ENCODE measurements at regions not wholly inside any gene's neighbourhood (a gene's known extent, or its start where the extent isn't known, plus 50 kb on each side); places are given as distances from the start of the nearest gene placed in this dataset.
"Not testable (repeated sequence)": the region's sequence is repeated elsewhere in the genome, so short reads cannot be mapped to it uniquely, and the experiment has no call there.

GRCh38 chr5:3155717-3156116 is 404.2 kb upstream of the IRX2 start:
- H3K4me1 Mint-ChIP-seq (ENCODE audit: low read depth): no peaks in the 10 kb centered on the region
- no peak overlapping the region for H3K27ac Mint-ChIP-seq
- peaks cover 30% of the 10 kb centered on the region for H3K27me3 Mint-ChIP-seq
- H3K9me3 Mint-ChIP-seq (ENCODE audit: low read depth): no peaks in the 10 kb centered on the region
- H3K4me3 Mint-ChIP-seq (ENCODE audit: low read depth): no peak overlapping the region
- no peaks in the 10 kb centered on the region for H3K36me3 Mint-ChIP-seq (ENCODE audit: insufficient read depth)
- no peak for DNase-seq (ENCODE audit: low spot score, unreplicated experiment)
- no peak for TF ChIP-seq CTCF (IDR thresholded peaks at IDR 0.05; ENCODE audit: unreplicated experiment)

GRCh38 chr5:3155046-3155445 is 403.6 kb upstream of the IRX2 start:
- Mint-ChIP-seq H3K36me3 (ENCODE audit: insufficient read depth) (no peaks in the 10 kb centered on the region), H3K27ac (no peak overlapping the region), H3K4me3 (ENCODE audit: low read depth) (no peak overlapping the region), H3K9me3 (ENCODE audit: low read depth) (no peaks in the 10 kb centered on the region), H3K27me3 (peaks cover 33% of the 10 kb centered on the region), H3K4me1 (ENCODE audit: low read depth) (no peaks in the 10 kb centered on the region)
- no peak for TF ChIP-seq CTCF (IDR thresholded peaks at IDR 0.05; ENCODE audit: unreplicated experiment)
- DNase-seq (ENCODE audit: low spot score, unreplicated experiment): no peak

GRCh38 chr5:3153906-3154305 is 402.4 kb upstream of the IRX2 start:
- TF ChIP-seq CTCF (IDR thresholded peaks at IDR 0.05; ENCODE audit: unreplicated experiment): no peak
- Mint-ChIP-seq H3K27ac (no peak overlapping the region), H3K36me3 (ENCODE audit: insufficient read depth) (no peaks in the 10 kb centered on the region), H3K4me1 (ENCODE audit: low read depth) (no peaks in the 10 kb centered on the region), H3K27me3 (peaks cover 36% of the 10 kb centered on the region), H3K4me3 (ENCODE audit: low read depth) (no peak overlapping the region), H3K9me3 (ENCODE audit: low read depth) (no peaks in the 10 kb centered on the region)
- no peak for DNase-seq (ENCODE audit: low spot score, unreplicated experiment)

- Mint-ChIP-seq H3K9me3 (ENCODE audit: low read depth) (no peaks in the 10 kb centered on the region), H3K36me3 (ENCODE audit: insufficient read depth) (no peaks in the 10 kb centered on the region), H3K27me3 (peaks cover 36% of the 10 kb centered on the region), H3K27ac (no peak overlapping the region), H3K4me1 (ENCODE audit: low read depth) (no peaks in the 10 kb centered on the region), H3K4me3 (ENCODE audit: low read depth) (no peak overlapping the region)
- no peak for DNase-seq (ENCODE audit: low spot score, unreplicated experiment)
- TF ChIP-seq CTCF (IDR thresholded peaks at IDR 0.05; ENCODE audit: unreplicated experiment): no peak
These were observed 401.9 kb upstream of the IRX2 start for GRCh38 chr5:3153226-3153858.

GRCh38 chr5:3149899-3150298 is 398.4 kb upstream of the IRX2 start:
- H3K27ac Mint-ChIP-seq: no peak overlapping the region

GRCh38 chr5:3147405-3147804 is 395.9 kb upstream of the IRX2 start:
- not testable (repeated sequence) for H3K27ac Mint-ChIP-seq; H3K4me3 Mint-ChIP-seq (ENCODE audit: low read depth); H3K4me1 Mint-ChIP-seq (ENCODE audit: low read depth); DNase-seq (ENCODE audit: low spot score, unreplicated experiment); H3K36me3 Mint-ChIP-seq (ENCODE audit: insufficient read depth); H3K9me3 Mint-ChIP-seq (ENCODE audit: low read depth)
- H3K27me3 Mint-ChIP-seq: peaks cover 26% of the 10 kb centered on the region

More at GRCh38 chr5:3149899-3150298, 398.4 kb upstream of the IRX2 start:
- Mint-ChIP-seq H3K9me3 (ENCODE audit: low read depth) (no peaks in the 10 kb centered on the region), H3K36me3 (ENCODE audit: insufficient read depth) (no peaks in the 10 kb centered on the region), H3K4me3 (ENCODE audit: low read depth) (no peak overlapping the region), H3K4me1 (ENCODE audit: low read depth) (no peaks in the 10 kb centered on the region), H3K27me3 (peaks cover 30% of the 10 kb centered on the region)
- DNase-seq (ENCODE audit: low spot score, unreplicated experiment): no peak
- no peak for TF ChIP-seq CTCF (IDR thresholded peaks at IDR 0.05; ENCODE audit: unreplicated experiment)
